Right atrium auricular region (tissue), 2 donors: ENCODE measurements at regions not wholly inside any gene's neighbourhood (a gene's known extent, or its start where the extent isn't known, plus 50 kb on each side); places are given as distances from the start of the nearest gene placed in this dataset.

Experiments used
- DNase-seq: peaks from one replicate; pipeline ENCODE4 v3.0.0-alpha.2; 2019; ENCODE audit warnings: low spot score
- H3K27ac ChIP-seq, 2 donors: fragments of 200-600 bp; sonication (generic); 1 replicate in 1 of 2; 2 replicates in 1 of 2; pipeline ENCODE4 v1.5.1; 2016 to 2019
- H3K27me3 ChIP-seq, 2 donors: fragments of 200-600 bp; sonication (generic); one replicate each; pipeline versions ENCODE4 v1.5.1 to v1.6.0; 2017 to 2019
- H3K36me3 ChIP-seq: fragments of 200-600 bp; sonication (generic); one replicate; pipeline ENCODE4 v1.5.1; 2016
- H3K4me1 ChIP-seq, 2 donors: fragments of 200-600 bp; sonication (generic); one replicate each; pipeline versions ENCODE4 v1.5.1 to v1.6.0; 2017 to 2019
- H3K4me3 ChIP-seq, 2 donors: fragments of 200-600 bp; sonication (generic); 1 replicate in 1 of 2; 2 replicates in 1 of 2; pipeline ENCODE4 v1.5.1; 2017 to 2019; ENCODE audit warnings: mild to moderate bottlenecking in 1 of 2, moderate library complexity in 1 of 2
- H3K9me3 ChIP-seq, 2 donors: fragments of 200-600 bp; sonication (generic); one replicate each; pipeline ENCODE4 v1.5.1; 2019
- TF ChIP-seq, protein P1 (sequence below), 2 donors: fragments of 200-600 bp; sonication (generic); IDR thresholded peaks; one replicate each; pipeline ENCODE4 v1.5.1; 2019; ENCODE audit warnings: antibody characterized with exemption in 2 of 2

DNA sequence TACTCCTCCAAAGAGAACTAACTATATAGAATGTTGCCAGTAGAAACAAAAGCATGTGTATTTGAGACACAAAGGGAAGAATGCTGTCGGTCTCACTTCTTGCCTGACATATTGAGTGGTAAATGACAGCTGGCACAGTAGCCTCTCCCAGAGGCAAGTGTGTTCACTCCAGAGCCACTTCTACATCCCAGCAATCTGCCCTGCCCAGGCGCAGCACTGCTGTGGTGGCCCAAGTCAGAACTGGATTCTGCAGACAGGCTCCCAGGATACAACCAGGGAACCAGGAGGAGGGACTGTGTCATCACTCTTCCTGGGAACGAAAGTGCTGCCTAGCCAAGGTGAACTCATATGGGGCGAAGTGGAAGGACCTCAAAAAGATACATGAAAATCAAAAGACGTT is 103.2 kb upstream of the ARMC2 start:
- Histone ChIP-seq H3K36me3 (no peaks in the 10 kb centered on the region), H3K4me1 (no peaks in the 10 kb centered on the region), H3K27ac (no peak overlapping the region), H3K27me3 (no peaks in the 10 kb centered on the region), H3K9me3 (no peaks in the 10 kb centered on the region), H3K4me3 (no peak overlapping the region)
- DNase-seq = no peak
- TF ChIP-seq, protein P1, sequence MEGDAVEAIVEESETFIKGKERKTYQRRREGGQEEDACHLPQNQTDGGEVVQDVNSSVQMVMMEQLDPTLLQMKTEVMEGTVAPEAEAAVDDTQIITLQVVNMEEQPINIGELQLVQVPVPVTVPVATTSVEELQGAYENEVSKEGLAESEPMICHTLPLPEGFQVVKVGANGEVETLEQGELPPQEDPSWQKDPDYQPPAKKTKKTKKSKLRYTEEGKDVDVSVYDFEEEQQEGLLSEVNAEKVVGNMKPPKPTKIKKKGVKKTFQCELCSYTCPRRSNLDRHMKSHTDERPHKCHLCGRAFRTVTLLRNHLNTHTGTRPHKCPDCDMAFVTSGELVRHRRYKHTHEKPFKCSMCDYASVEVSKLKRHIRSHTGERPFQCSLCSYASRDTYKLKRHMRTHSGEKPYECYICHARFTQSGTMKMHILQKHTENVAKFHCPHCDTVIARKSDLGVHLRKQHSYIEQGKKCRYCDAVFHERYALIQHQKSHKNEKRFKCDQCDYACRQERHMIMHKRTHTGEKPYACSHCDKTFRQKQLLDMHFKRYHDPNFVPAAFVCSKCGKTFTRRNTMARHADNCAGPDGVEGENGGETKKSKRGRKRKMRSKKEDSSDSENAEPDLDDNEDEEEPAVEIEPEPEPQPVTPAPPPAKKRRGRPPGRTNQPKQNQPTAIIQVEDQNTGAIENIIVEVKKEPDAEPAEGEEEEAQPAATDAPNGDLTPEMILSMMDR (IDR thresholded peaks at IDR 0.05) = no peak

DNA sequence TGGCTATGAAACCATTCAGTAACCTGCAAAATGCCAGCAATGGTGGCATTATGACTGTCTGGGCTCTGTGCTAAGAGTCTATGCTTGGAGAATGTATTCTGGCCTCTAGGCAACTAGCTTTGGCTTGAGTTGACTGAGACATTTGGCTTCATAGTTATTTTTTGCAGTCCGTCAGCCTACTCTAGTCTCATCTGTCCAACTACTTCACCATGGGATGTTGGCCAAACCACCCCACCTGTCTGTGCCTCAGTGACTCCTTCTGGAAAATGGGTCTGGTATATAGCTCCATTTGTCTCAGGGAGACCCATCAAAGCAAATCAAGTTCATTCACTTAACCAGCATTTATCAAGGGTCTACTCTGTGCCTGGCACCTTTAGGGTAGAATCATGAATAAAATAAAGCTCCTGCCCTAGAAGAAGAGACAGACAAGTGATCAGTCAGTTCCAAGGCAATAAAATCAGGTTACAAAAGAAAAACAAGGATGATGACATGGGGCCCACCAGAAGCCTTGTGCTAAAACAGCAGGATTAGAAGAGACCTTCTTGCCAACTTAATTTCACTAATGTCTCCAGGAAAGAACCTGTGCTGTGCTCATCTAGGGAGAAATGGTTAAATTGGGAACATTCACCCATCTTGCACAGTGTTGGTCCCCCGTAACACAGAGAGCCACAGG is 102.4 kb upstream of the ARMC2 start:
- no peak overlapping the region for H3K4me3 ChIP-seq
- H3K36me3 ChIP-seq = no peaks in the 10 kb centered on the region
- TF ChIP-seq, protein P1 (IDR thresholded peaks at IDR 0.05) = no peak
- no peaks in the 10 kb centered on the region for H3K27me3 ChIP-seq
- no peak overlapping the region for H3K27ac ChIP-seq
- no peak for DNase-seq
- H3K9me3 ChIP-seq = no peaks in the 10 kb centered on the region
- H3K4me1 ChIP-seq = no peaks in the 10 kb centered on the region

DNA sequence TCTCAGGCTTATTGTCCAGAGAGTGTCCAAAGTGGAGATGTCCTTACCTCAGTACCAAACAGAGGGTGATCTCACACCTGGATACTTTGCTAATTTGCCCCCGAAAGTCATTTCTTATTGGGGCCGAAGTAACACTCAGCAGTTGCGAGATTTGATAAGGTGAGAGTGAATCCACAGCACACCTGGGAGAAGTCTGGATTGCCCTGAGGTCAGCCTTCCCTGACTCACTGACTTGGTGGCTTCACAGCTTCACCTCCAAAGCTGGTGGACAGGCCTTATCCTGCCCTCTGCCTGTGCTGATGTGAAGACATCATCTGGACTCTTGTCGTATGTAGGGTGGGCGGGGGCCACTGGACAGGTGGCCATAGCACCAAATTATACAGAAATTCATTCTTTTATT is 101.9 kb upstream of the ARMC2 start:
- H3K4me3 ChIP-seq = no peak overlapping the region
- no peaks in the 10 kb centered on the region for H3K36me3 ChIP-seq
- TF ChIP-seq, protein P1 (IDR thresholded peaks at IDR 0.05) = no peak
- no peak for DNase-seq
- no peaks in the 10 kb centered on the region for H3K4me1 ChIP-seq
- H3K27ac ChIP-seq = no peak overlapping the region
- H3K27me3 ChIP-seq = no peaks in the 10 kb centered on the region
- H3K9me3 ChIP-seq = no peaks in the 10 kb centered on the region

DNA sequence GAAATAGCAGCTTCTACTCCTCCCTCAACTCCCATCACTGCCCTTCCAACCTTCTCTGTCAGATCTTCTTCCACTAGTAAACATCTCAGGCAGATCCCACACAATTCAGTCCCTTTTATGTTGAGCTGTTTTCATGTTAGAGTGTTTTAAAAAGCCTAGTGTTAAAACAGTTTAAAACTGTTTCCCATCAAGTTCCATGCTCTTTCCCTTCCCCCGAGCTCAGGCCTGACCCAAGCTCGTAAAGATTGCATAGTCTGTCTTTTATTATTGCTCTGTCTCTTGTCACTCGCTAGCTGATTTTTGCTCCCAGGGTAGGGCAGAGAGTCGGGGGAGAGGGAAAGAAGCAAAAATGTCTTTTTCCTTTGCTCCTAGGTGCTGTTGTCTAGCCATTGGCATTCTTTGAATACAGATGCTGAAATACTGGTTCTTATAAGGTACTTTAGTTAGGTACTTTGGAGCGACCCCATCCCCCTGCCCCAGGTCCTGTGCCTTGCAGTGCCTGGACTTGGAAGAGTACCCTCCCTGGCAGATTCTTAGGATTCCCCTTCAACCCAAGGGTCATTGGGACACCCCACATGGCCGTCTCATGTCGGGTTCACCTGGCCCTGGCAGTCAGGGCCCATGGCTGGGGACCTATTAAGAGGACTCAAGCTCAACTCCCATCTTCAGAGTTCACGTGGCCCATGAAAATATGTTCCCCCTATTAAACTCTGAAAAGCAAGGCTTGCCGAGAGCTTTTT is 101.2 kb upstream of the ARMC2 start:
- Histone ChIP-seq H3K4me1 (no peaks in the 10 kb centered on the region), H3K36me3 (no peaks in the 10 kb centered on the region), H3K4me3 (no peak overlapping the region), H3K27me3 (no peaks in the 10 kb centered on the region), H3K9me3 (no peaks in the 10 kb centered on the region), H3K27ac (no peak overlapping the region)
- DNase-seq = no peak
- TF ChIP-seq, protein P1 (IDR thresholded peaks at IDR 0.05) = no peak

DNA sequence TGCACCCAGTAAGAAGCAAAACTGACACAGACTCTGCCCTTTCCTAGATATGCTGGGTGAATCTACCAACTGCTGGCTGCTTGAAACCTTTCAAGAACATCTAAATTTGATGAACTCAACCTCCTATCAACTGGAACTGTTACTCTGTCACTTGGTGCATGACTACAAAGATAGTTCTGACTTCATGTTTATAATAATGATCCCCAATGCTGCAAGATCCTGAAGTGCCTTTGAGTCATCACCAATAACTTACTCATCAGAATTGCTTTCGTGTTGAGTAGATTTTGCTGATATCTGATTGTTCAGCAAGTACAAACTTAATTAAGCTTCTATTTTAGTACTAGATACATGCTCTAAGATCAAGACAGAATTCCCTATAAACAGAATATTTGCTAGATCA is 100.2 kb upstream of the ARMC2 start:
- TF ChIP-seq, protein P1 (IDR thresholded peaks at IDR 0.05) = no peak
- Histone ChIP-seq H3K4me1 (peaks cover 0 to 4% of the 10 kb centered on the region in 2 donors), H3K9me3 (no peaks in the 10 kb centered on the region), H3K27me3 (no peaks in the 10 kb centered on the region), H3K27ac (no peak overlapping the region), H3K4me3 (no peak overlapping the region), H3K36me3 (no peaks in the 10 kb centered on the region)
- no peak for DNase-seq
